HCT116 (cell line): ENCODE measurements at regions not wholly inside any gene's neighbourhood (a gene's known extent, or its start where the extent isn't known, plus 50 kb on each side); places are given as distances from the start of the nearest gene placed in this dataset.

Experiments
- ATAC-seq: fragments of 200-7000 bp; cut with Tn5 transposase; 2 replicates; pipeline ENCODE4 v1.9.1; 2020; ENCODE audit warnings: mild to moderate bottlenecking, moderate library complexity
- BruUV-seq: library from RNA; stranded (reverse); fragments of 400-500 nt; replicated peaks from 2 replicates; lab custom pipeline; 2021; lab: Mats Ljungman, UMichigan
- CTCF ChIA-PET: fragments of 300-600 bp; sonication (Branson Sonifier 250); formaldehyde crosslinking; loops from one replicate; lab custom pipeline; 2021; ENCODE audit warnings: antibody characterized with exemption; lab: Charles Lee
- POLR2A ChIA-PET: fragments of 300-600, 350-600 bp; sonication (Branson Sonifier 250); formaldehyde crosslinking; loops from one replicate; lab custom pipeline; 2021; ENCODE audit warnings: antibody characterized with exemption; lab: Charles Lee
- RAD21 ChIA-PET, 2 experiments: fragments of 300-600 bp; sonication (Branson Sonifier 250); formaldehyde crosslinking; loops; one replicate each; lab custom pipeline; 2023; ENCODE audit warnings: low total read pairs in 2 of 2; ENCODE audit not compliant: uncharacterized antibody in 2 of 2, unreplicated experiment in 2 of 2, low non-redundant PET in 1 of 2; lab: Charles Lee
- DNase-seq: peaks from one replicate; pipeline ENCODE4 v3.0.0-alpha.2; 2010; ENCODE audit warnings: low read depth, low spot score
- H2AFZ ChIP-seq: fragments of 200-600 bp; shearing (Covaris generic), sonication (generic); 2 replicates; pipeline ENCODE4 v1.6.1; 2017; ENCODE audit warnings: low read depth, mixed run types, mixed read lengths, antibody characterized with exemption, low read length; ENCODE audit not compliant: poor library complexity, severe bottlenecking
- H3K27ac ChIP-seq: 2 replicates; pipeline ENCODE4 v1.5.1; 2012; ENCODE audit warnings: low read depth, low read length
- H3K27me3 ChIP-seq: fragments of 200-600 bp; sonication (generic); 2 replicates; pipeline ENCODE4 v1.6.1; 2016; ENCODE audit warnings: mixed run types, low read length, mixed read lengths; ENCODE audit not compliant: insufficient read depth
- H3K36me3 ChIP-seq, 2 experiments: fragments of 200-500 bp in 1 of 2; fragments of 200-600 bp in 1 of 2; sonication (Bioruptor generic) in 1 of 2; sonication (generic) in 1 of 2; 2 replicates each; pipeline versions ENCODE4 v1.5.1 to v1.6.1; 2014 to 2016; ENCODE audit warnings: low read length in 2 of 2, inconsistent platforms in 1 of 2, mixed read lengths in 1 of 2, mixed run types in 1 of 2; ENCODE audit not compliant: insufficient read depth in 2 of 2, control insufficient read depth in 1 of 2
- H3K4me1 ChIP-seq, 2 experiments: fragments of 200-600 bp in 1 of 2; sonication (generic) in 1 of 2; 2 replicates each; pipeline versions ENCODE4 v1.5.1 to v1.6.1; 2012 to 2017; ENCODE audit warnings: low read length in 2 of 2, inconsistent platforms in 1 of 2, mild to moderate bottlenecking in 1 of 2, mixed read lengths in 1 of 2, mixed run types in 1 of 2, moderate library complexity in 1 of 2; ENCODE audit not compliant: insufficient read depth in 2 of 2, control insufficient read depth in 1 of 2
- H3K4me2 ChIP-seq: fragments of 200-600 bp; sonication (generic); 2 replicates; pipeline ENCODE4 v1.6.1; 2017; ENCODE audit warnings: mixed run types, low read length, mixed read lengths
- H3K4me3 ChIP-seq, 2 experiments: fragments of 200-600 bp in 1 of 2; sonication (generic) in 1 of 2; replicated peaks in 1 of 2; 2 replicates each; pipeline ENCODE4 v1.5.1; 2011 to 2016; ENCODE audit warnings: low read length in 2 of 2, control low read depth in 1 of 2, low read depth in 1 of 2, mild to moderate bottlenecking in 1 of 2, mixed read lengths in 1 of 2, mixed run types in 1 of 2
- H3K79me2 ChIP-seq: fragments of 200-600 bp; sonication (generic); 2 replicates; pipeline ENCODE4 v1.6.1; 2017; ENCODE audit warnings: mild to moderate bottlenecking, mixed run types, low read length, moderate library complexity, mixed read lengths; ENCODE audit not compliant: insufficient read depth
- H3K9ac ChIP-seq: fragments of 200-600 bp; sonication (generic); 2 replicates; pipeline ENCODE4 v1.6.1; 2016; ENCODE audit warnings: low read length, mixed read lengths
- H3K9me2 ChIP-seq: fragments of 200-600 bp; sonication (generic), shearing (Covaris generic); 2 replicates; pipeline ENCODE4 v1.6.1; 2017; ENCODE audit warnings: mixed run types, mild to moderate bottlenecking, moderate library complexity; ENCODE audit not compliant: insufficient read depth
- H3K9me3 ChIP-seq, 2 experiments: fragments of 200-500 bp in 1 of 2; fragments of 200-600 bp in 1 of 2; sonication (Bioruptor generic) in 1 of 2; sonication (generic) in 1 of 2; 2 replicates each; pipeline ENCODE4 v1.6.1; 2014 to 2017; ENCODE audit warnings: low read length in 2 of 2, mixed read lengths in 2 of 2, inconsistent platforms in 1 of 2, low read depth in 1 of 2, mild to moderate bottlenecking in 1 of 2, mixed run types in 1 of 2, moderate library complexity in 1 of 2; ENCODE audit not compliant: control insufficient read depth in 1 of 2, insufficient read depth in 1 of 2
- H4K20me1 ChIP-seq: fragments of 200-600 bp; sonication (generic), shearing (Covaris generic); 2 replicates; pipeline ENCODE4 v1.6.1; 2017; ENCODE audit warnings: mixed run types, mild to moderate bottlenecking, moderate library complexity; ENCODE audit not compliant: insufficient read depth
- ATF3 ChIP-seq: IDR thresholded peaks from 2 replicates; pipeline ENCODE4 v1.6.1; 2012
- CBX3 ChIP-seq: IDR thresholded peaks from 2 replicates; pipeline ENCODE4 v1.6.1; 2012; ENCODE audit warnings: low read depth
- CEBPB ChIP-seq: IDR thresholded peaks from 2 replicates; pipeline ENCODE4 v1.6.1; 2012; ENCODE audit warnings: low read depth
- EGR1 ChIP-seq: IDR thresholded peaks from 2 replicates; pipeline ENCODE4 v1.6.1; 2012; ENCODE audit warnings: low read depth
- ELF1 ChIP-seq: IDR thresholded peaks from 2 replicates; pipeline ENCODE4 v1.6.1; 2012; ENCODE audit warnings: low read depth, borderline replicate concordance
- EZH2 ChIP-seq: fragments of 200-600 bp; sonication (generic); IDR thresholded peaks from 2 replicates; pipeline ENCODE4 v1.6.1; 2017; ENCODE audit warnings: antibody characterized with exemption, mixed run types
- EZH2phosphoT487 ChIP-seq: fragments of 200-600 bp; IDR thresholded peaks from 2 replicates; pipeline ENCODE4 v1.6.1; 2018; ENCODE audit warnings: antibody characterized with exemption, borderline replicate concordance
- JUND ChIP-seq: IDR thresholded peaks from 2 replicates; pipeline ENCODE4 v1.6.1; 2012
- POLR2A ChIP-seq: IDR thresholded peaks from 2 replicates; pipeline ENCODE4 v1.7.0; 2011; ENCODE audit warnings: borderline replicate concordance; ENCODE audit not compliant: insufficient read depth, insufficient read length; ENCODE audit errors: extremely low read depth
- POLR2AphosphoS5 ChIP-seq: IDR thresholded peaks from 2 replicates; pipeline ENCODE4 v1.6.1; 2011; ENCODE audit warnings: mild to moderate bottlenecking, low read depth, low read length, moderate library complexity
- RAD21 ChIP-seq: IDR thresholded peaks from 2 replicates; pipeline ENCODE4 v1.6.1; 2012; ENCODE audit warnings: low read depth, mild to moderate bottlenecking
- SP1 ChIP-seq: IDR thresholded peaks from 2 replicates; pipeline ENCODE4 v1.6.1; 2012; ENCODE audit warnings: low read depth
- TCF7L2 ChIP-seq: IDR thresholded peaks from 2 replicates; pipeline ENCODE4 v1.7.0; 2011; ENCODE audit warnings: borderline replicate concordance, inconsistent platforms; ENCODE audit not compliant: insufficient read depth, insufficient read length; ENCODE audit errors: extremely low read depth
- ZBTB33 ChIP-seq: IDR thresholded peaks from 2 replicates; pipeline ENCODE4 v1.6.1; 2011; ENCODE audit warnings: mild to moderate bottlenecking, low read length, moderate library complexity; ENCODE audit not compliant: insufficient replicate concordance; ENCODE audit errors: extremely low read depth
- ZFX ChIP-seq: fragments of 450-650 bp; IDR thresholded peaks from 2 replicates; pipeline ENCODE4 v1.6.1; 2017
- intact Hi-C: fragments of 100-400 bp; cut with micrococcal nuclease; formaldehyde crosslinking; loops from 2 replicates; pipeline ENCODE4 v1.10.0; 2022

DNA sequence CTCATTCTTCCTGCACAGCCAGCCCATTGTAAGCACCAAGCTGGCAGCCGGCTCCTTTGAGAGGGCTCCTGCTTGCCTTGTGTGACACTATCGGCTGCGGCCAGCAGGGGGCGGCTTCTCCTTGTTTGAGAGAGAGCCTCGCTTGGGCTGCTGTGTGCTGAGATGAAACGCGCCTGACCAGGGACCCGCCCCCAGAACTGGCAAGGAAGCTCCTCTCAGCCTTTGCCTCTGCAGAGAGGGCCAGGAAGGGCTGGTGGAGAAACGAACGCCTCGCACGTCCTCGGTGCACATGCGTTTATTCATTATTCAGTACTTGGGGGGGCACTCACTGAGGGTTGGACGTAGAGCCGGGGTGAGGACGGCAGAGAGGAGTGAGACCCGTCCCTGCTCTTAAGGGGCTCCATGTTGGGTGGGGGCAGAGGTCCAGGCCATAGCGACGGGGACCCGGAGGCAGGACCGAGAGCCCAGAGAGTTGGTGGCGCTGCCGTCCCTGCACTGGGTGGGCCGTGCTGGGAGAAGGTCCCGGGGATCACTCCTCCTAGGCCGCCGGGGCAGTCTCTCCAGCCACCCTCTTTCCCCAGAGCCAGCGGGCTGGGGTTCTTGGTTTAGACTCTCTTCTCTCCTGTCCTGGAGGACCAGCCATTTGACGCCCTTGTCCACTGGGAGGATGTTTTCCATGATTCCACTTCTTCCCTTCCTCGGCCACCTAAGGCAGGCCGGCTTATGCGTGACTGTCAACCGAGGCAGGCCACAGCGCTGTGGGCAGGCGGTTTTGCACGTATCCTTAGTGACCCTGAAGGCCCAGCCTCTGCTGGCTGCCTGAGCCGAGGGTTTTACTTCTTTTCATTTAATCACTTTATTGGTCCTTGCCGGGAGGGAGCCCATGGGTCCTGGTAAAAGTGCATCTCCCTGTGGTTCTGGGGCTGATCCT, 174.5 kb downstream of the KATNAL1 start (continued):
- no peak for TF ChIP-seq ZBTB33
- peak; percentile 60 for TF ChIP-seq TCF7L2
- no peak for TF ChIP-seq JUND
- TF ChIP-seq EZH2phosphoT487: no peak
- TF ChIP-seq EGR1: peak; percentile 7; the same call in 1 of the 2 replicates

DNA sequence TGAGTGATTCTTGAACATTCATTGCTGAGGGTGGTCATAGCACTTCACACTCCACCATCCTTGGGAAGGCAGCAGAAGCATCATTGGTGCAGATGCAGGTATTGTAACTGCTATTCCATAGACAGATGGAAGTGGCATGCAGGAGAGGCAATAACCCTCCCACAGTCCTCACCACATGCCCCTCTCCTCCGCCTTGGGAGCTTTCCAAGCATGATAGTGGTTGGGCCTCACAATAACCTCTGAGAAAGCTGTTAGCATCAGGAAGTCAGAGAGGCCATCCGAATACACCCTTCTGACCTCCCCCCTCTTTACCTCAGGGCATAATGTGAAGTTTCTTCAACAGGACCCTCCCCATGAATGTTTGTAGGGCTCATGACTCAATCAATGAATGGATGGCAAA, 177.9 kb downstream of the KATNAL1 start:
- TF ChIP-seq EGR1 (no peak), TCF7L2 (no peak), JUND (no peak), ELF1 (no peak), ZBTB33 (no peak), ZFX (no peak), EZH2 (no peak), POLR2AphosphoS5 (no peak), CBX3 (no peak), POLR2A (no peak), CEBPB (no peak), RAD21 (no peak), SP1 (no peak), ATF3 (no peak)
- Histone ChIP-seq H3K27ac (no peak overlapping the region), H2AFZ (no peak overlapping the region), H3K4me2 (no peak overlapping the region), H3K4me3 (no peak overlapping the region), H3K9me3 (no peaks in the 10 kb centered on the region), H3K36me3 (no peaks in the 10 kb centered on the region), H3K9me2 (no peaks in the 10 kb centered on the region), H3K27me3 (no peaks in the 10 kb centered on the region), H3K9ac (no peak overlapping the region), H3K4me1 (peaks cover 16 to 17% of the 10 kb centered on the region in 2 experiments), H4K20me1 (no peaks in the 10 kb centered on the region), H3K79me2 (no peaks in the 10 kb centered on the region)
- DNase-seq (no peak), ATAC-seq (no peak)
- no TSS peak for BruUV-seq
- ChIA-PET CTCF (interaction anchor here (1.2 to 1.9 kb wide), 2 partner anchors 358 to 915 kb away, joined by 3 to 4 read pairs; no protein-coding TSS in a partner anchor), POLR2A (no interaction called here), RAD21 (no interaction called here)
- intact Hi-C loops: no loop called here
